ENCODE measurements at regions not wholly inside any gene's neighbourhood (a gene's known extent, or its start where the extent isn't known, plus 50 kb on each side); places are given as distances from the start of the nearest gene placed in this dataset.

DNA sequence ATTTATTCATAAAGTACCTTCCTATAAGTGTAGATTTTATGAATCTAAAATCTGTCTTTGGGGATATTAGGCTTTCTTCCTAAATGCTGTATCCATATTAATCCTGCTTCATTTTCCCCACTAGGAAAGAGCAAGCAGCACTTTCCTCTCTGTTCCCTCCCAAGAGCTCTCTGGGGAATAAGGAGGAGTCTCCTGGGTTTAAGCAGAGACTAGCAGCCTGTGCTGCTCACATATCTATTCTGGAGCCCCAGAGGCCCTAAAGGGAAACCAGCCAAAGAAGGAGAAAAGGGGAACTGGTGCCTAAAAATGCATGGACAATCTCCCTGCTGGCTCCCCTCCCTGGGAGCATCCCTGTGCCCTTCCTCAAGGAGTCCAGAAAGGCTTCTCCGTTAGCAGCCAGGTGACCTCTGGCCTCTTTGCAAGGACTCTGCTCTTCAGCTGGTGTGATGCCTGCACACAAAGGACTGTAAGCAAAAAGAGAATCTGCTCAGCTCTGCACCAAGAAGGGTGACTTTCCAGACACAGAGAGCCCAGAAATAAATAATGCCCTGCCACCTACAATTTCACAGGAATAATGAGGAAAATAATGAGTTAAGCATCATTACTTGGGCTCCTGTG lies 270.6 kb downstream of the SS18 start:
- TF ChIP-seq, protein P1, sequence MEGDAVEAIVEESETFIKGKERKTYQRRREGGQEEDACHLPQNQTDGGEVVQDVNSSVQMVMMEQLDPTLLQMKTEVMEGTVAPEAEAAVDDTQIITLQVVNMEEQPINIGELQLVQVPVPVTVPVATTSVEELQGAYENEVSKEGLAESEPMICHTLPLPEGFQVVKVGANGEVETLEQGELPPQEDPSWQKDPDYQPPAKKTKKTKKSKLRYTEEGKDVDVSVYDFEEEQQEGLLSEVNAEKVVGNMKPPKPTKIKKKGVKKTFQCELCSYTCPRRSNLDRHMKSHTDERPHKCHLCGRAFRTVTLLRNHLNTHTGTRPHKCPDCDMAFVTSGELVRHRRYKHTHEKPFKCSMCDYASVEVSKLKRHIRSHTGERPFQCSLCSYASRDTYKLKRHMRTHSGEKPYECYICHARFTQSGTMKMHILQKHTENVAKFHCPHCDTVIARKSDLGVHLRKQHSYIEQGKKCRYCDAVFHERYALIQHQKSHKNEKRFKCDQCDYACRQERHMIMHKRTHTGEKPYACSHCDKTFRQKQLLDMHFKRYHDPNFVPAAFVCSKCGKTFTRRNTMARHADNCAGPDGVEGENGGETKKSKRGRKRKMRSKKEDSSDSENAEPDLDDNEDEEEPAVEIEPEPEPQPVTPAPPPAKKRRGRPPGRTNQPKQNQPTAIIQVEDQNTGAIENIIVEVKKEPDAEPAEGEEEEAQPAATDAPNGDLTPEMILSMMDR (IDR thresholded peaks at IDR 0.05) = no peak
- Histone ChIP-seq H3K27ac (no peak overlapping the region), H3K9me3 (no peaks in the 10 kb centered on the region), H3K4me1 (no peaks in the 10 kb centered on the region), H3K36me3 (no peaks in the 10 kb centered on the region), H3K4me3 (no peak overlapping the region), H3K27me3 (no peaks in the 10 kb centered on the region)
- ATAC-seq (no peak), DNase-seq (no peak)
- intact Hi-C loops (cut with DNase I) = no loop called here

GRCh38 chr18:25818505-25818904 lies 271.9 kb downstream of the SS18 start:
- Histone ChIP-seq H3K27ac (no peak overlapping the region), H3K27me3 (no peaks in the 10 kb centered on the region), H3K4me1 (no peaks in the 10 kb centered on the region), H3K9me3 (no peaks in the 10 kb centered on the region), H3K4me3 (no peak overlapping the region), H3K36me3 (no peaks in the 10 kb centered on the region)
- DNase-seq (no peak), ATAC-seq (no peak)
- intact Hi-C loops (cut with DNase I) = no loop called here
- TF ChIP-seq, protein P1 (IDR thresholded peaks at IDR 0.05) = no peak

- intact Hi-C loops (cut with DNase I) = no loop called here
- ATAC-seq = no peak
- Histone ChIP-seq H3K4me3 (no peak overlapping the region), H3K27ac (no peak overlapping the region), H3K36me3 (no peaks in the 10 kb centered on the region), H3K4me1 (no peaks in the 10 kb centered on the region), H3K27me3 (no peaks in the 10 kb centered on the region), H3K9me3 (no peaks in the 10 kb centered on the region)
- TF ChIP-seq, protein P1 (IDR thresholded peaks at IDR 0.05) = no peak
- no peak for DNase-seq
Observed at GRCh38 chr18:25817546-25818237, 272.7 kb downstream of the SS18 start.

DNA sequence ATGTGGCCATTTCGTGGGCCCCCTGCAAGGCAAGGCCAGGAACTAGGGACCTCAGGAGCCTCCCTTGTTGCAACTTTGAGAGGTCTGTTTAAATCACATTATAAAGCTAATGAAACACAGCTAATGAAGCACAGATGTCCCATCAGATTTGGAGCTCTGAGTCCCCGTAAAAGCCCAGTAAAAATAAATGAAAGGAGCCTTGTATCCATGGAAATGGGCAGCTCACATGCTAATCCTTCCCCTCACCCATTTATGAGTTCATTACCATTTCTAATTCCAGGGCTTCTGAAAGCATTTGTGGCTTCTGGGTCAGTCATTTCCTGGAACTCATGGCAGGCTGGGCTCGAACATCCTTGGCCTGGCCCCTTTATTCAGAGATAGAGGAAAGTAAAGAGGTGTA lies 274.8 kb downstream of the SS18 start:
- no peaks in the 10 kb centered on the region for H3K27me3 ChIP-seq
- ATAC-seq (no peak), DNase-seq (no peak)
- H3K36me3 ChIP-seq = no peaks in the 10 kb centered on the region
- TF ChIP-seq, protein P1 (IDR thresholded peaks at IDR 0.05) = no peak
- no peaks in the 10 kb centered on the region for H3K9me3 ChIP-seq
- no peak overlapping the region for H3K4me3 ChIP-seq
- H3K4me1 ChIP-seq = no peaks in the 10 kb centered on the region
- intact Hi-C loops (cut with DNase I) = no loop called here
- H3K27ac ChIP-seq = no peak overlapping the region

DNA sequence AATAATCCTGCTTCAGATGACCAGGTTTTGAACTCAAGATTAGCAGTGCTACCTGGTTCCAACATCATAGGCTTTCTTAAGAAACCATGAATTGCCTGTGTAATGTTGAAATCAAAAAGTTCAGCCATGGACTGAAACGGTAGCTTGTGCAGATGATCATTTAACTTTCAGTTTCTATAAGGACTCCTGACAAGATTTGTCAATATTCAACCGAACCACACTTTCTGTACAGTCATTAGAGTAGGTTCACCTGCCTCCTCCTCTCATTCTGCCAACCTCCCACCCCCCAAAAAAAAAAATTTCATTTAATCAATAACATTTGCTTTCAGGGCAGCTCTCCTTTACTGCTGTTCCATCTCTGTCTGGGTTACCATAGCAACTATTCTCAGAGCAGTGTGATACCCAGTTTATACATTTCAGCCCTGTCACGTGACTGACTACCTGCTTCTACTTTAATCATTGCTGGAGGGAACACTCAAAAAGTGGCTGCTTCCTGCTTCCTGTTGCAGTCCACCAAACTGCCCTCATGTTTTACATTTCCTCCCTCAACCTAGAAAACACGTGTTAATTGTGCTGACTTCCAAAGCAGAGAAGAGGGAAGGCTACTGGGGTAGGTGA lies 275.5 kb downstream of the SS18 start:
- intact Hi-C loops (cut with DNase I) = no loop called here
- Histone ChIP-seq H3K9me3 (no peaks in the 10 kb centered on the region), H3K27me3 (no peaks in the 10 kb centered on the region), H3K4me3 (no peak overlapping the region), H3K27ac (no peak overlapping the region), H3K36me3 (no peaks in the 10 kb centered on the region), H3K4me1 (no peaks in the 10 kb centered on the region)
- DNase-seq (no peak), ATAC-seq (no peak)
- TF ChIP-seq, protein P1 (IDR thresholded peaks at IDR 0.05) = no peak

Measured in upper lobe of right lung (tissue), 1 donor.